CD4-positive, alpha-beta T cell treated with Interferon alpha-2 for 1 hour (primary cell): ENCODE measurements at regions not wholly inside any gene's neighbourhood (a gene's known extent, or its start where the extent isn't known, plus 50 kb on each side); places are given as distances from the start of the nearest gene placed in this dataset.
"Not testable (repeated sequence)": the region's sequence is repeated elsewhere in the genome, so short reads cannot be mapped to it uniquely, and the experiment has no call there.

ENCODE experiments used
- DNase-seq, 2 donors: peaks; one replicate each; pipeline ENCODE4 v3.0.0-alpha.2; 2020 to 2022

- no peak for DNase-seq
Observed at GRCh38 chr7:55261386-55261770, 103.8 kb upstream of the LANCL2 start.

- DNase-seq: not testable (repeated sequence)
Observed at GRCh38 chr7:55265328-55265727, 99.8 kb upstream of the LANCL2 start.

- DNase-seq: no peak
Observed at GRCh38 chr7:55265836-55266642, 99.1 kb upstream of the LANCL2 start.

GRCh38 chr7:55271069-55271626 is 94.0 kb upstream of the LANCL2 start:
- DNase-seq: no peak

GRCh38 chr7:55271661-55272060 is 93.5 kb upstream of the LANCL2 start:
- DNase-seq: no peak

- DNase-seq: no peak
Observed at GRCh38 chr7:55272328-55272727, 92.8 kb upstream of the LANCL2 start.

GRCh38 chr7:55273186-55273980 is 91.8 kb upstream of the LANCL2 start:
- DNase-seq: no peak

GRCh38 chr7:55274156-55274555 is 91.0 kb upstream of the LANCL2 start:
- no peak for DNase-seq

GRCh38 chr7:55275291-55276200 is 89.6 kb upstream of the LANCL2 start:
- DNase-seq: no peak

GRCh38 chr7:55276572-55277295 is 88.4 kb upstream of the LANCL2 start:
- no peak for DNase-seq

GRCh38 chr7:55277916-55278315 is 87.2 kb upstream of the LANCL2 start:
- no peak for DNase-seq

- no peak for DNase-seq
Observed at GRCh38 chr7:55278321-55278720, 86.8 kb upstream of the LANCL2 start.

- DNase-seq: no peak
Observed at GRCh38 chr7:55279080-55279845, 85.9 kb upstream of the LANCL2 start.

GRCh38 chr7:55280031-55280454 is 85.1 kb upstream of the LANCL2 start:
- DNase-seq: peak; percentile 54 to 77

- no peak for DNase-seq
Observed at GRCh38 chr7:55285665-55286064, 79.5 kb upstream of the LANCL2 start.

- no peak for DNase-seq
Observed at GRCh38 chr7:55286666-55287065, 78.5 kb upstream of the LANCL2 start.

- no peak for DNase-seq
Observed at GRCh38 chr7:55288070-55288824, 76.9 kb upstream of the LANCL2 start.

GRCh38 chr7:55296070-55296469 is 69.1 kb upstream of the LANCL2 start:
- DNase-seq: no peak

GRCh38 chr7:55299273-55299967 is 65.7 kb upstream of the LANCL2 start:
- DNase-seq: no peak

GRCh38 chr7:55303220-55303619 is 61.9 kb upstream of the LANCL2 start:
- DNase-seq: no peak
